HCT116 (cell line): ENCODE measurements at regions not wholly inside any gene's neighbourhood (a gene's known extent, or its start where the extent isn't known, plus 50 kb on each side); places are given as distances from the start of the nearest gene placed in this dataset.

Experiments
- ATAC-seq: fragments of 200-7000 bp; cut with Tn5 transposase; 2 replicates; pipeline ENCODE4 v1.9.1; 2020; ENCODE audit warnings: mild to moderate bottlenecking, moderate library complexity
- BruUV-seq: library from RNA; stranded (reverse); fragments of 400-500 nt; replicated peaks from 2 replicates; lab custom pipeline; 2021; lab: Mats Ljungman, UMichigan
- CTCF ChIA-PET: fragments of 300-600 bp; sonication (Branson Sonifier 250); formaldehyde crosslinking; loops from one replicate; lab custom pipeline; 2021; ENCODE audit warnings: antibody characterized with exemption; lab: Charles Lee
- POLR2A ChIA-PET: fragments of 300-600, 350-600 bp; sonication (Branson Sonifier 250); formaldehyde crosslinking; loops from one replicate; lab custom pipeline; 2021; ENCODE audit warnings: antibody characterized with exemption; lab: Charles Lee
- RAD21 ChIA-PET, 2 experiments: fragments of 300-600 bp; sonication (Branson Sonifier 250); formaldehyde crosslinking; loops; one replicate each; lab custom pipeline; 2023; ENCODE audit warnings: low total read pairs in 2 of 2; ENCODE audit not compliant: uncharacterized antibody in 2 of 2, unreplicated experiment in 2 of 2, low non-redundant PET in 1 of 2; lab: Charles Lee
- DNase-seq: peaks from one replicate; pipeline ENCODE4 v3.0.0-alpha.2; 2010; ENCODE audit warnings: low read depth, low spot score
- H2AFZ ChIP-seq: fragments of 200-600 bp; shearing (Covaris generic), sonication (generic); 2 replicates; pipeline ENCODE4 v1.6.1; 2017; ENCODE audit warnings: low read depth, mixed run types, mixed read lengths, antibody characterized with exemption, low read length; ENCODE audit not compliant: poor library complexity, severe bottlenecking
- H3K27ac ChIP-seq: 2 replicates; pipeline ENCODE4 v1.5.1; 2012; ENCODE audit warnings: low read depth, low read length
- H3K27me3 ChIP-seq: fragments of 200-600 bp; sonication (generic); 2 replicates; pipeline ENCODE4 v1.6.1; 2016; ENCODE audit warnings: mixed run types, low read length, mixed read lengths; ENCODE audit not compliant: insufficient read depth
- H3K36me3 ChIP-seq, 2 experiments: fragments of 200-500 bp in 1 of 2; fragments of 200-600 bp in 1 of 2; sonication (Bioruptor generic) in 1 of 2; sonication (generic) in 1 of 2; 2 replicates each; pipeline versions ENCODE4 v1.5.1 to v1.6.1; 2014 to 2016; ENCODE audit warnings: low read length in 2 of 2, inconsistent platforms in 1 of 2, mixed read lengths in 1 of 2, mixed run types in 1 of 2; ENCODE audit not compliant: insufficient read depth in 2 of 2, control insufficient read depth in 1 of 2
- H3K4me1 ChIP-seq, 2 experiments: fragments of 200-600 bp in 1 of 2; sonication (generic) in 1 of 2; 2 replicates each; pipeline versions ENCODE4 v1.5.1 to v1.6.1; 2012 to 2017; ENCODE audit warnings: low read length in 2 of 2, inconsistent platforms in 1 of 2, mild to moderate bottlenecking in 1 of 2, mixed read lengths in 1 of 2, mixed run types in 1 of 2, moderate library complexity in 1 of 2; ENCODE audit not compliant: insufficient read depth in 2 of 2, control insufficient read depth in 1 of 2
- H3K4me2 ChIP-seq: fragments of 200-600 bp; sonication (generic); 2 replicates; pipeline ENCODE4 v1.6.1; 2017; ENCODE audit warnings: mixed run types, low read length, mixed read lengths
- H3K4me3 ChIP-seq, 2 experiments: fragments of 200-600 bp in 1 of 2; sonication (generic) in 1 of 2; replicated peaks in 1 of 2; 2 replicates each; pipeline ENCODE4 v1.5.1; 2011 to 2016; ENCODE audit warnings: low read length in 2 of 2, control low read depth in 1 of 2, low read depth in 1 of 2, mild to moderate bottlenecking in 1 of 2, mixed read lengths in 1 of 2, mixed run types in 1 of 2
- H3K79me2 ChIP-seq: fragments of 200-600 bp; sonication (generic); 2 replicates; pipeline ENCODE4 v1.6.1; 2017; ENCODE audit warnings: mild to moderate bottlenecking, mixed run types, low read length, moderate library complexity, mixed read lengths; ENCODE audit not compliant: insufficient read depth
- H3K9ac ChIP-seq: fragments of 200-600 bp; sonication (generic); 2 replicates; pipeline ENCODE4 v1.6.1; 2016; ENCODE audit warnings: low read length, mixed read lengths
- H3K9me2 ChIP-seq: fragments of 200-600 bp; sonication (generic), shearing (Covaris generic); 2 replicates; pipeline ENCODE4 v1.6.1; 2017; ENCODE audit warnings: mixed run types, mild to moderate bottlenecking, moderate library complexity; ENCODE audit not compliant: insufficient read depth
- H3K9me3 ChIP-seq, 2 experiments: fragments of 200-500 bp in 1 of 2; fragments of 200-600 bp in 1 of 2; sonication (Bioruptor generic) in 1 of 2; sonication (generic) in 1 of 2; 2 replicates each; pipeline ENCODE4 v1.6.1; 2014 to 2017; ENCODE audit warnings: low read length in 2 of 2, mixed read lengths in 2 of 2, inconsistent platforms in 1 of 2, low read depth in 1 of 2, mild to moderate bottlenecking in 1 of 2, mixed run types in 1 of 2, moderate library complexity in 1 of 2; ENCODE audit not compliant: control insufficient read depth in 1 of 2, insufficient read depth in 1 of 2
- H4K20me1 ChIP-seq: fragments of 200-600 bp; sonication (generic), shearing (Covaris generic); 2 replicates; pipeline ENCODE4 v1.6.1; 2017; ENCODE audit warnings: mixed run types, mild to moderate bottlenecking, moderate library complexity; ENCODE audit not compliant: insufficient read depth
- ATF3 ChIP-seq: IDR thresholded peaks from 2 replicates; pipeline ENCODE4 v1.6.1; 2012
- CBX3 ChIP-seq: IDR thresholded peaks from 2 replicates; pipeline ENCODE4 v1.6.1; 2012; ENCODE audit warnings: low read depth
- CEBPB ChIP-seq: IDR thresholded peaks from 2 replicates; pipeline ENCODE4 v1.6.1; 2012; ENCODE audit warnings: low read depth
- CTCF ChIP-seq, 3 experiments: fragments of 200-600 bp in 1 of 3; sonication (generic) in 1 of 3; IDR thresholded peaks in 2 of 3; conservative IDR thresholded peaks in 1 of 3; 2 replicates each; pipeline ENCODE4 v1.5.1; 2012 to 2017; ENCODE audit warnings: low read depth in 2 of 3, low read length in 2 of 3, antibody characterized with exemption in 1 of 3, borderline replicate concordance in 1 of 3, control low read depth in 1 of 3, mild to moderate bottlenecking in 1 of 3, mixed read lengths in 1 of 3, mixed run types in 1 of 3, moderate library complexity in 1 of 3; ENCODE audit not compliant: insufficient read depth in 1 of 3
- ELF1 ChIP-seq: IDR thresholded peaks from 2 replicates; pipeline ENCODE4 v1.6.1; 2012; ENCODE audit warnings: low read depth, borderline replicate concordance
- EZH2phosphoT487 ChIP-seq: fragments of 200-600 bp; IDR thresholded peaks from 2 replicates; pipeline ENCODE4 v1.6.1; 2018; ENCODE audit warnings: antibody characterized with exemption, borderline replicate concordance
- FOSL1 ChIP-seq: IDR thresholded peaks from 2 replicates; pipeline ENCODE4 v1.6.1; 2012; ENCODE audit warnings: low read depth
- MAX ChIP-seq: IDR thresholded peaks from 2 replicates; pipeline ENCODE4 v1.6.1; 2012
- POLR2AphosphoS5 ChIP-seq: IDR thresholded peaks from 2 replicates; pipeline ENCODE4 v1.6.1; 2011; ENCODE audit warnings: mild to moderate bottlenecking, low read depth, low read length, moderate library complexity
- REST ChIP-seq: IDR thresholded peaks from 2 replicates; pipeline ENCODE4 v1.6.1; 2012; ENCODE audit warnings: low read depth
- SIN3A ChIP-seq: IDR thresholded peaks from 2 replicates; pipeline ENCODE4 v1.6.1; 2012; ENCODE audit warnings: low read depth
- TCF7L2 ChIP-seq: IDR thresholded peaks from 2 replicates; pipeline ENCODE4 v1.7.0; 2011; ENCODE audit warnings: borderline replicate concordance, inconsistent platforms; ENCODE audit not compliant: insufficient read depth, insufficient read length; ENCODE audit errors: extremely low read depth
- YY1 ChIP-seq: IDR thresholded peaks from 2 replicates; pipeline ENCODE4 v1.6.1; 2011; ENCODE audit warnings: low read length, low read depth, moderate library complexity, mild to moderate bottlenecking; ENCODE audit not compliant: insufficient replicate concordance; ENCODE audit errors: extremely low read depth
- ZFX ChIP-seq: fragments of 450-650 bp; IDR thresholded peaks from 2 replicates; pipeline ENCODE4 v1.6.1; 2017
- ZNF274 ChIP-seq: fragments of 200-500 bp; sonication (Bioruptor generic); IDR thresholded peaks from 2 replicates; pipeline ENCODE4 v1.6.1; 2014; ENCODE audit warnings: mild to moderate bottlenecking, low read depth, low read length, inconsistent platforms
- intact Hi-C: fragments of 100-400 bp; cut with micrococcal nuclease; formaldehyde crosslinking; loops from 2 replicates; pipeline ENCODE4 v1.10.0; 2022

- TF ChIP-seq YY1 (no peak), EZH2phosphoT487 (no peak), REST (no peak), POLR2AphosphoS5 (no peak), ELF1 (no peak)
Measured at GRCh38 chr4:62960415-62960814, 1448.8 kb downstream of the TECRL start (continued).

GRCh38 chr4:62953752-62954151 is 1455.5 kb downstream of the TECRL start:
- RAD21 ChIA-PET, result no interaction called here
- no peak overlapping the region for H3K27ac ChIP-seq

More at GRCh38 chr4:62953752-62954151, 1455.5 kb downstream of the TECRL start:
- Histone ChIP-seq H3K9me3 (peaks cover 12 to 13% of the 10 kb centered on the region in 2 experiments; a peak in 3 of 4 replicates), H3K4me3 (no peak overlapping the region), H4K20me1 (no peaks in the 10 kb centered on the region), H3K4me2 (no peak overlapping the region), H3K79me2 (no peaks in the 10 kb centered on the region), H3K36me3 (no peaks in the 10 kb centered on the region), H3K9me2 (no peaks in the 10 kb centered on the region), H3K4me1 (no peaks in the 10 kb centered on the region), H3K27me3 (no peaks in the 10 kb centered on the region), H2AFZ (no peak overlapping the region), H3K9ac (no peak overlapping the region)
- no peak for TF ChIP-seq TCF7L2
- no peak for TF ChIP-seq YY1
- no peak for TF ChIP-seq SIN3A
- TF ChIP-seq EZH2phosphoT487, result no peak
- TF ChIP-seq CBX3, result no peak
- TF ChIP-seq ZFX, result no peak
- no peak for TF ChIP-seq CTCF (IDR thresholded peaks at IDR 0.05 in 2 of 3, conservative IDR thresholded peaks at IDR 0.05 in 1 of 3; ENCODE audit: borderline replicate concordance in 1 of 3, insufficient read depth in 1 of 3, low read depth in 2 of 3, low read length in 2 of 3)
- no peak for TF ChIP-seq MAX
- no peak for TF ChIP-seq ZNF274
- TF ChIP-seq FOSL1, result no peak
- TF ChIP-seq CEBPB, result no peak
- no peak for TF ChIP-seq ATF3
- intact Hi-C loops, result no loop called here
- no peak for ATAC-seq
- BruUV-seq, result no TSS peak
- POLR2A ChIA-PET, result no interaction called here
- no peak for DNase-seq
- CTCF ChIA-PET, result no interaction called here
